SK-N-SH treated with all-trans-retinoic acid at 6 μM for 48 hours (cell line): ENCODE measurements at regions not wholly inside any gene's neighbourhood (a gene's known extent, or its start where the extent isn't known, plus 50 kb on each side); places are given as distances from the start of the nearest gene placed in this dataset.

Experiments used
- ATAC-seq: fragments of 200-7000 bp; cut with Tn5 transposase; 3 replicates; pipeline ENCODE4 v1.9.1; 2020; ENCODE audit warnings: mild to moderate bottlenecking, moderate library complexity
- ARNTL ChIP-seq: fragments of 450-650 bp; formaldehyde crosslinking; IDR thresholded peaks from 2 replicates; pipeline ENCODE4 v1.5.0; 2020; ENCODE audit warnings: low read depth, mild to moderate bottlenecking, moderate library complexity, borderline replicate concordance
- BACH2 ChIP-seq: fragments of 250-450 bp; sonication (Bioruptor Pico); IDR thresholded peaks from 2 replicates; pipeline ENCODE4 v1.9.0; 2021; ENCODE audit warnings: mild to moderate bottlenecking, borderline replicate concordance
- CREB5 ChIP-seq: fragments of 250-450 bp; sonication (Bioruptor Pico); IDR thresholded peaks from 2 replicates; pipeline ENCODE4 v1.5.1; 2020; ENCODE audit warnings: low read depth, mild to moderate bottlenecking, moderate library complexity
- CSDC2 ChIP-seq: fragments of 250-450 bp; sonication (Bioruptor Pico); IDR thresholded peaks from 2 replicates; pipeline ENCODE4 v1.5.0; 2020; ENCODE audit warnings: mild to moderate bottlenecking, moderate library complexity
- ESRRG ChIP-seq: fragments of 250-450 bp; sonication (Bioruptor Pico); IDR thresholded peaks from 2 replicates; pipeline ENCODE4 v1.6.1; 2021; ENCODE audit warnings: mild to moderate bottlenecking
- GLIS3 ChIP-seq: fragments of 250-450 bp; sonication (Bioruptor Pico); IDR thresholded peaks from 2 replicates; pipeline ENCODE4 v1.5.0; 2020; ENCODE audit warnings: mild to moderate bottlenecking, moderate library complexity
- ISL1 ChIP-seq: fragments of 250-450 bp; sonication (Bioruptor Pico); IDR thresholded peaks from 2 replicates; pipeline ENCODE4 v2.1.2; 2022; ENCODE audit warnings: mild to moderate bottlenecking, moderate library complexity
- OSR1 ChIP-seq: fragments of 250-450 bp; sonication (Bioruptor Pico); IDR thresholded peaks from 2 replicates; pipeline ENCODE4 v1.8.0; 2022; ENCODE audit warnings: moderate library complexity, mild to moderate bottlenecking, inconsistent platforms
- PATZ1 ChIP-seq: fragments of 250-450 bp; sonication (Bioruptor Pico); IDR thresholded peaks from 2 replicates; pipeline ENCODE4 v1.8.0; 2020; ENCODE audit warnings: mild to moderate bottlenecking, moderate library complexity, borderline replicate concordance
- PPARA ChIP-seq: fragments of 250-450 bp; sonication (Bioruptor Pico); IDR thresholded peaks from 2 replicates; pipeline ENCODE4 v1.5.0; 2020; ENCODE audit warnings: mild to moderate bottlenecking, borderline replicate concordance
- RARB ChIP-seq: fragments of 250-450 bp; sonication (Bioruptor Pico); IDR thresholded peaks from 2 replicates; pipeline ENCODE4 v1.8.0; 2021; ENCODE audit warnings: mild to moderate bottlenecking, moderate library complexity
- SNAI2 ChIP-seq: fragments of 250-450 bp; sonication (Bioruptor Pico); IDR thresholded peaks from 2 replicates; pipeline ENCODE4 v1.5.0; 2020; ENCODE audit warnings: mild to moderate bottlenecking, moderate library complexity
- TCF4 ChIP-seq: fragments of 250-450 bp; sonication (Bioruptor Pico); IDR thresholded peaks from 2 replicates; pipeline ENCODE4 v1.8.0; 2021; ENCODE audit warnings: mild to moderate bottlenecking, moderate library complexity, borderline replicate concordance
- TOX ChIP-seq: fragments of 250-450 bp; sonication (Bioruptor Pico); IDR thresholded peaks from 2 replicates; pipeline ENCODE4 v1.8.0; 2021; ENCODE audit warnings: mild to moderate bottlenecking, moderate library complexity, borderline replicate concordance
- ZC3H10 ChIP-seq: fragments of 250-450 bp; sonication (Bioruptor Pico); IDR thresholded peaks from 2 replicates; pipeline ENCODE4 v1.5.1; 2021; ENCODE audit warnings: mild to moderate bottlenecking, moderate library complexity
- ZFP3 ChIP-seq: fragments of 250-450 bp; sonication (Bioruptor Pico); IDR thresholded peaks from 2 replicates; pipeline ENCODE4 v1.5.0; 2020; ENCODE audit warnings: mild to moderate bottlenecking, moderate library complexity
- ZFP30 ChIP-seq: fragments of 450-650 bp; formaldehyde crosslinking; IDR thresholded peaks from 2 replicates; pipeline ENCODE4 v1.5.0; 2022; ENCODE audit warnings: mild to moderate bottlenecking, moderate library complexity
- ZNF565 ChIP-seq: fragments of 450-650 bp; formaldehyde crosslinking; conservative IDR thresholded peaks from 2 replicates; pipeline ENCODE4 v1.5.0; 2020; ENCODE audit warnings: low read depth, mild to moderate bottlenecking, moderate library complexity
- ZNF70 ChIP-seq: fragments of 450-650 bp; formaldehyde crosslinking; IDR thresholded peaks from 2 replicates; pipeline ENCODE4 v1.5.0; 2020; ENCODE audit warnings: mild to moderate bottlenecking, moderate library complexity
- ZNF8 ChIP-seq: fragments of 450-650 bp; formaldehyde crosslinking; IDR thresholded peaks from 2 replicates; pipeline ENCODE4 v1.5.0; 2020; ENCODE audit warnings: mild to moderate bottlenecking, moderate library complexity
- TF ChIP-seq, protein P1 (sequence below): fragments of 250-450 bp; sonication (Bioruptor Pico); IDR thresholded peaks from 2 replicates; pipeline ENCODE4 v1.5.1; 2021; ENCODE audit warnings: mild to moderate bottlenecking, moderate library complexity
- TF ChIP-seq, protein P2 (sequence below): fragments of 250-450 bp; sonication (Bioruptor Pico); IDR thresholded peaks from 2 replicates; pipeline ENCODE4 v1.5.0; 2020; ENCODE audit warnings: mild to moderate bottlenecking, moderate library complexity
- TF ChIP-seq, protein P3 (sequence below): fragments of 250-450 bp; sonication (Bioruptor Pico); IDR thresholded peaks from 2 replicates; pipeline ENCODE4 v1.8.0; 2021; ENCODE audit warnings: low read depth, mild to moderate bottlenecking, moderate library complexity, borderline replicate concordance

- ATAC-seq, result no peak
- TF ChIP-seq RARB (CRISPR knock-in tag), result no peak
- no peak for TF ChIP-seq ESRRG
- TF ChIP-seq, protein P1, sequence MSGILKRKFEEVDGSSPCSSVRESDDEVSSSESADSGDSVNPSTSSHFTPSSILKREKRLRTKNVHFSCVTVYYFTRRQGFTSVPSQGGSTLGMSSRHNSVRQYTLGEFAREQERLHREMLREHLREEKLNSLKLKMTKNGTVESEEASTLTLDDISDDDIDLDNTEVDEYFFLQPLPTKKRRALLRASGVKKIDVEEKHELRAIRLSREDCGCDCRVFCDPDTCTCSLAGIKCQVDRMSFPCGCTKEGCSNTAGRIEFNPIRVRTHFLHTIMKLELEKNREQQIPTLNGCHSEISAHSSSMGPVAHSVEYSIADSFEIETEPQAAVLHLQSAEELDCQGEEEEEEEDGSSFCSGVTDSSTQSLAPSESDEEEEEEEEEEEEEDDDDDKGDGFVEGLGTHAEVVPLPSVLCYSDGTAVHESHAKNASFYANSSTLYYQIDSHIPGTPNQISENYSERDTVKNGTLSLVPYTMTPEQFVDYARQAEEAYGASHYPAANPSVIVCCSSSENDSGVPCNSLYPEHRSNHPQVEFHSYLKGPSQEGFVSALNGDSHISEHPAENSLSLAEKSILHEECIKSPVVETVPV (CRISPR knock-in tag), result no peak
- no peak for TF ChIP-seq PATZ1 (CRISPR knock-in tag)
- TF ChIP-seq, all 23 proteins: peak for 0
Measured at GRCh38 chr10:75326306-75326705, 75.3 kb downstream of the ZNF503 start.

DNA sequence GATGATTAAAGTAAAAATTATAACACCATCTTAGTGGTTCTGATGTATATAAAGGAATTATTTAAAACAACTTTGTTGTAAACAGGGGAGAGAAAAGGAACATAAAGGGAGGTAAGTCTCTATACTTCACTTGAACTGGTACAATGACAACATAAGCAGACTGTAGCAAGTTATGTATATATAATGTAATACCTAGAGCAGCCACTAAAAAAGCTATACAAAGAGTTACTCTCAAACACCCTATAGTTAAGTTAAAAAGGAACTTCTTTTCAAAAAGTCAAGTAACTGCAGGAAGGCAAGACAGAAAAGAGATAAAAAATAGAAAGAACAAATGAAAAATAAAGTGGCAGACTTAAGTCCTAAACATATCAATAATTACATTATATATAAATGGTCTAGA is 82.3 kb downstream of the ZNF503 start:
- TF ChIP-seq ZNF8 (CRISPR knock-in tag), result no peak
- no peak for TF ChIP-seq SNAI2
- TF ChIP-seq CSDC2 (CRISPR knock-in tag), result no peak
- no peak for TF ChIP-seq TOX
- TF ChIP-seq OSR1, result no peak
- no peak for TF ChIP-seq CREB5 (CRISPR knock-in tag)
- TF ChIP-seq PPARA, result no peak
- TF ChIP-seq RARB (CRISPR knock-in tag), result no peak
- TF ChIP-seq ZFP30, result no peak
- no peak for TF ChIP-seq ZC3H10 (CRISPR knock-in tag)
- TF ChIP-seq, protein P2, sequence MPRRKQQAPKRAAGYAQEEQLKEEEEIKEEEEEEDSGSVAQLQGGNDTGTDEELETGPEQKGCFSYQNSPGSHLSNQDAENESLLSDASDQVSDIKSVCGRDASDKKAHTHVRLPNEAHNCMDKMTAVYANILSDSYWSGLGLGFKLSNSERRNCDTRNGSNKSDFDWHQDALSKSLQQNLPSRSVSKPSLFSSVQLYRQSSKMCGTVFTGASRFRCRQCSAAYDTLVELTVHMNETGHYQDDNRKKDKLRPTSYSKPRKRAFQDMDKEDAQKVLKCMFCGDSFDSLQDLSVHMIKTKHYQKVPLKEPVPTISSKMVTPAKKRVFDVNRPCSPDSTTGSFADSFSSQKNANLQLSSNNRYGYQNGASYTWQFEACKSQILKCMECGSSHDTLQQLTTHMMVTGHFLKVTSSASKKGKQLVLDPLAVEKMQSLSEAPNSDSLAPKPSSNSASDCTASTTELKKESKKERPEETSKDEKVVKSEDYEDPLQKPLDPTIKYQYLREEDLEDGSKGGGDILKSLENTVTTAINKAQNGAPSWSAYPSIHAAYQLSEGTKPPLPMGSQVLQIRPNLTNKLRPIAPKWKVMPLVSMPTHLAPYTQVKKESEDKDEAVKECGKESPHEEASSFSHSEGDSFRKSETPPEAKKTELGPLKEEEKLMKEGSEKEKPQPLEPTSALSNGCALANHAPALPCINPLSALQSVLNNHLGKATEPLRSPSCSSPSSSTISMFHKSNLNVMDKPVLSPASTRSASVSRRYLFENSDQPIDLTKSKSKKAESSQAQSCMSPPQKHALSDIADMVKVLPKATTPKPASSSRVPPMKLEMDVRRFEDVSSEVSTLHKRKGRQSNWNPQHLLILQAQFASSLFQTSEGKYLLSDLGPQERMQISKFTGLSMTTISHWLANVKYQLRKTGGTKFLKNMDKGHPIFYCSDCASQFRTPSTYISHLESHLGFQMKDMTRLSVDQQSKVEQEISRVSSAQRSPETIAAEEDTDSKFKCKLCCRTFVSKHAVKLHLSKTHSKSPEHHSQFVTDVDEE (CRISPR knock-in tag), result no peak
- TF ChIP-seq, protein P3, sequence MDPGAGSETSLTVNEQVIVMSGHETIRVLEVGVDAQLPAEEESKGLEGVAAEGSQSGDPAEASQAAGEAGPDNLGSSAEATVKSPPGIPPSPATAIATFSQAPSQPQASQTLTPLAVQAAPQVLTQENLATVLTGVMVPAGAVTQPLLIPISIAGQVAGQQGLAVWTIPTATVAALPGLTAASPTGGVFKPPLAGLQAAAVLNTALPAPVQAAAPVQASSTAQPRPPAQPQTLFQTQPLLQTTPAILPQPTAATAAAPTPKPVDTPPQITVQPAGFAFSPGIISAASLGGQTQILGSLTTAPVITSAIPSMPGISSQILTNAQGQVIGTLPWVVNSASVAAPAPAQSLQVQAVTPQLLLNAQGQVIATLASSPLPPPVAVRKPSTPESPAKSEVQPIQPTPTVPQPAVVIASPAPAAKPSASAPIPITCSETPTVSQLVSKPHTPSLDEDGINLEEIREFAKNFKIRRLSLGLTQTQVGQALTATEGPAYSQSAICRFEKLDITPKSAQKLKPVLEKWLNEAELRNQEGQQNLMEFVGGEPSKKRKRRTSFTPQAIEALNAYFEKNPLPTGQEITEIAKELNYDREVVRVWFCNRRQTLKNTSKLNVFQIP (CRISPR knock-in tag), result no peak
- TF ChIP-seq ISL1 (CRISPR knock-in tag), result no peak
- TF ChIP-seq TCF4 (CRISPR knock-in tag), result no peak
- no peak for TF ChIP-seq ESRRG
- no peak for TF ChIP-seq ZFP3 (CRISPR knock-in tag)
- TF ChIP-seq ARNTL (CRISPR knock-in tag), result no peak
- TF ChIP-seq, protein P1 (CRISPR knock-in tag), result no peak

GRCh38 chr10:75314570-75314969 is 78.8 kb upstream of the COMTD1 start:
- no peak for ATAC-seq
- no peak for TF ChIP-seq ZNF565
- no peak for TF ChIP-seq ZNF8 (CRISPR knock-in tag)
- no peak for TF ChIP-seq CREB5 (CRISPR knock-in tag)
- no peak for TF ChIP-seq CSDC2 (CRISPR knock-in tag)
- TF ChIP-seq ZFP30, result no peak
- TF ChIP-seq TCF4 (CRISPR knock-in tag), result no peak
- TF ChIP-seq GLIS3 (CRISPR knock-in tag), result no peak
- TF ChIP-seq RARB (CRISPR knock-in tag), result no peak
- no peak for TF ChIP-seq ZNF70 (CRISPR knock-in tag)
- no peak for TF ChIP-seq ISL1 (CRISPR knock-in tag)
- no peak for TF ChIP-seq SNAI2
- no peak for TF ChIP-seq ESRRG
- TF ChIP-seq, protein P3 (CRISPR knock-in tag), result no peak
- no peak for TF ChIP-seq BACH2
- TF ChIP-seq OSR1, result no peak
- no peak for TF ChIP-seq TOX

More for the DNA sequence above, 82.3 kb downstream of the ZNF503 start:
- ATAC-seq, result no peak
